Heart left ventricle (tissue), 16 donors: ENCODE measurements at regions not wholly inside any gene's neighbourhood (a gene's known extent, or its start where the extent isn't known, plus 50 kb on each side); places are given as distances from the start of the nearest gene placed in this dataset.
"Not testable (repeated sequence)": the region's sequence is repeated elsewhere in the genome, so short reads cannot be mapped to it uniquely, and the experiment has no call there.

Experiments
- ATAC-seq, 4 donors: fragments of 200-7000 bp; cut with Tn5 transposase; one replicate each; pipeline ENCODE4 v1.9.1; 2020 to 2022; ENCODE audit warnings: moderate library complexity in 4 of 4, mild to moderate bottlenecking in 3 of 4, moderate number of reproducible peaks in 1 of 4
- DNase-seq, 5 donors: peaks; one replicate each; pipeline ENCODE4 v3.0.0-alpha.2; 2020
- H3K27ac ChIP-seq, 12 donors: fragments of 200-600 bp; sonication (generic) in 4 of 12; one replicate each; pipeline versions ENCODE4 v1.5.0 to v1.8.0; 2016 to 2022; ENCODE audit warnings: mild to moderate bottlenecking in 2 of 12
- H3K27me3 ChIP-seq, 9 donors: fragments of 200-600 bp; sonication (generic) in 2 of 9; one replicate each; pipeline versions ENCODE4 v1.5.1 to v1.8.0; 2016 to 2022; ENCODE audit warnings: mild to moderate bottlenecking in 3 of 9
- H3K36me3 ChIP-seq, 9 donors: fragments of 200-600 bp; sonication (generic) in 2 of 9; one replicate each; pipeline versions ENCODE4 v1.5.0 to v1.8.0; 2018 to 2022; ENCODE audit warnings: mild to moderate bottlenecking in 2 of 9
- H3K4me1 ChIP-seq, 12 donors: fragments of 200-600 bp; sonication (generic) in 4 of 12; one replicate each; pipeline versions ENCODE4 v1.5.0 to v1.8.0; 2016 to 2022; ENCODE audit warnings: mild to moderate bottlenecking in 3 of 12
- H3K4me3 ChIP-seq, 12 donors: fragments of 200-600 bp; sonication (generic) in 4 of 12; one replicate each; pipeline versions ENCODE4 v1.5.0 to v1.8.0; 2017 to 2022; ENCODE audit warnings: mild to moderate bottlenecking in 9 of 12, moderate library complexity in 4 of 12
- H3K9me3 ChIP-seq, 12 donors: fragments of 200-600 bp; sonication (generic) in 4 of 12; one replicate each; pipeline versions ENCODE4 v1.5.0 to v1.8.0; 2016 to 2022; ENCODE audit warnings: mild to moderate bottlenecking in 1 of 12
- POLR2A ChIP-seq, 2 donors: fragments of 450-650 bp; IDR thresholded peaks; one replicate each; pipeline ENCODE4 v1.6.1; 2017; ENCODE audit warnings: antibody characterized with exemption in 2 of 2, mild to moderate bottlenecking in 2 of 2, moderate library complexity in 2 of 2
- WGBS, 4 donors: extraction: QIAGEN DNeasy Blood & Tissue Kit in 2 of 4; methylation state at CpG; one replicate each; pipeline versions ENCODE4 v1.1.5 to v1.1.7; 2013 to 2018; 5-methylcytosine and 5-hydroxymethylcytosine counted together
- intact Hi-C, 10 donors: fragments of 100-400 bp; cut with DNase I; formaldehyde crosslinking; loops; one replicate each; pipeline versions ENCODE4 v1.11.1 to v1.14.2; 2022
- TF ChIP-seq, protein P1 (sequence below), 12 donors: fragments of 200-600 bp; sonication (generic) in 4 of 12; IDR thresholded peaks; one replicate each; pipeline versions ENCODE4 v1.5.0 to v1.8.0; 2018 to 2022; ENCODE audit warnings: antibody characterized with exemption in 12 of 12, mild to moderate bottlenecking in 5 of 12
- donor health status: ischemic (EF 13 %, LVEDD 7.1; RV severe dilation, severe dysfunction).
- donor health status: healthy with polysubstance abuse.
- donor health status: DM: no; HTN: yes; CAD: no.
- donor health status: DM: no; HTN: no; CAD: no.
- donor health status: ischemic (EF 25% LVEDD 6.9; RV normal size, moderate dysfunction).
- donor health status: ischemic (EF 25% LVEDD 5.7; RV mildly dilated, moderate dysfunction).
- donor health status: healthy.
- donor health status: DM: yes; HTN: yes; CAD: no.
- donor health status: ischemic (EF 35%, LVEDD 5.7; RV mildly dilated, moderate dysfunction).
- donor health status: nonischemic (EF 11% LVEDD 7.7; RV severe dilation, severe dysfunction).
- donor health status: DM: yes; HTN: yes; CAD: no.
- donor health status: PGD.
- donor health status: ischemic (EF 29% LVEDD 5.4; RV normal size, mild dysfunction).
- donor health status: nonischemic (EF 23%, LVEDD 6.1; RV moderate dilation, normal function).

DNA sequence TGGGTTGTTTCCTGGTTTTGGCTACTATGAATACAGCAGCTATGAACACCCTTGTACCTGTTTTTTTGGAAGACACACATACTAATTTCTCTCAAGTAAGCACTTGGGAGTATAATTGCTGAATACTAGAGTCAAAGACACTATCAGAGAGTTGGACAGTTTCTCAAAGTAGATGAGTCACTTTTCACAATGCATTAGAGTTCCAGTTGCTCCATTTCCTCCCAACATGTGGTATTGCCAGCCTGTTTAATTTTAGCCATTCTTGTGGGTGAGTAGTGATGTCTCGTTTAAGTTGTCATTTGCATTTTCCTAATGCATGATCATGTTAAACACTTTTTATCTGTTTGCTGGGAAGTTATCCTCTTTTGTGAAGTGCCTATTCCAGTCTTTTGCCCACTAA is 81.6 kb upstream of the GDNF start:
- H3K36me3 ChIP-seq, result no peaks in the 10 kb centered on the region
- intact Hi-C loops, result no loop called here
- ATAC-seq, result no peak
- peaks cover 0 to 5% (median 0%) of the 10 kb centered on the region in 12 donors for H3K9me3 ChIP-seq
- no peak overlapping the region for H3K27ac ChIP-seq
- no peak overlapping the region for H3K4me3 ChIP-seq
- 72 to 80% (median 76%) methylated on average over 1 of the region's 1 CpG for WGBS, 4 donors
- H3K4me1 ChIP-seq, result peaks cover 0 to 10% (median 0%) of the 10 kb centered on the region in 12 donors
- DNase-seq, result no peak
- TF ChIP-seq POLR2A (IDR thresholded peaks at IDR 0.05), result no peak
- TF ChIP-seq, protein P1, sequence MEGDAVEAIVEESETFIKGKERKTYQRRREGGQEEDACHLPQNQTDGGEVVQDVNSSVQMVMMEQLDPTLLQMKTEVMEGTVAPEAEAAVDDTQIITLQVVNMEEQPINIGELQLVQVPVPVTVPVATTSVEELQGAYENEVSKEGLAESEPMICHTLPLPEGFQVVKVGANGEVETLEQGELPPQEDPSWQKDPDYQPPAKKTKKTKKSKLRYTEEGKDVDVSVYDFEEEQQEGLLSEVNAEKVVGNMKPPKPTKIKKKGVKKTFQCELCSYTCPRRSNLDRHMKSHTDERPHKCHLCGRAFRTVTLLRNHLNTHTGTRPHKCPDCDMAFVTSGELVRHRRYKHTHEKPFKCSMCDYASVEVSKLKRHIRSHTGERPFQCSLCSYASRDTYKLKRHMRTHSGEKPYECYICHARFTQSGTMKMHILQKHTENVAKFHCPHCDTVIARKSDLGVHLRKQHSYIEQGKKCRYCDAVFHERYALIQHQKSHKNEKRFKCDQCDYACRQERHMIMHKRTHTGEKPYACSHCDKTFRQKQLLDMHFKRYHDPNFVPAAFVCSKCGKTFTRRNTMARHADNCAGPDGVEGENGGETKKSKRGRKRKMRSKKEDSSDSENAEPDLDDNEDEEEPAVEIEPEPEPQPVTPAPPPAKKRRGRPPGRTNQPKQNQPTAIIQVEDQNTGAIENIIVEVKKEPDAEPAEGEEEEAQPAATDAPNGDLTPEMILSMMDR (IDR thresholded peaks at IDR 0.05), result no peak
- no peaks in the 10 kb centered on the region for H3K27me3 ChIP-seq

DNA sequence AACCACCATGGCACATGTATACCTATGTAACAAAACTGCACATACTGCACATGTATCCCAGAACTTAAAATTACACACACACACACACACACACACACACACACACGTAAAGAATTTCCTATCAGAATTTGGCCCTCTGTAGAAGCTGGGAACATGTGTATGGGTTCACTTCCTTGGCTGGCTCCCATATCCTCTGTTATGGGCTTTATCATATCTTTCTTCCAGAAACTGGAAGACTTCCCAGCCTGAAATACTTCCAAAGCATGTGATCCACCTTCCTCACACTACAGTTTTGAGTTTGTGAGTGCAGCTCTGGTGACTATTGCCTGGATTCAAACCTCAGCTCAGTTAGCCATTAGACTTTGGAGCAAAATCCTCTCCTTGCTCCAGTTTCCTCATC is 78.6 kb upstream of the GDNF start:
- Histone ChIP-seq H3K4me3 (no peak overlapping the region), H3K9me3 (peaks cover 0 to 5% (median 0%) of the 10 kb centered on the region in 12 donors), H3K27ac (peak overlapping the region in 1 of 12 donors; percentile 13), H3K27me3 (no peaks in the 10 kb centered on the region), H3K36me3 (no peaks in the 10 kb centered on the region), H3K4me1 (peaks cover 0 to 10% (median 0%) of the 10 kb centered on the region in 12 donors)
- peak; percentile 95 to 97 (median 97) for ATAC-seq
- TF ChIP-seq POLR2A (IDR thresholded peaks at IDR 0.05), result no peak
- TF ChIP-seq, protein P1 (IDR thresholded peaks at IDR 0.05), result no peak
- intact Hi-C loops, result no loop called here
- peak in 2 of 5 donors; percentile 57 to 58 for DNase-seq
- WGBS, 4 donors, result 3 to 25% (median 7%) methylated on average over 1 of the region's 1 CpG

DNA sequence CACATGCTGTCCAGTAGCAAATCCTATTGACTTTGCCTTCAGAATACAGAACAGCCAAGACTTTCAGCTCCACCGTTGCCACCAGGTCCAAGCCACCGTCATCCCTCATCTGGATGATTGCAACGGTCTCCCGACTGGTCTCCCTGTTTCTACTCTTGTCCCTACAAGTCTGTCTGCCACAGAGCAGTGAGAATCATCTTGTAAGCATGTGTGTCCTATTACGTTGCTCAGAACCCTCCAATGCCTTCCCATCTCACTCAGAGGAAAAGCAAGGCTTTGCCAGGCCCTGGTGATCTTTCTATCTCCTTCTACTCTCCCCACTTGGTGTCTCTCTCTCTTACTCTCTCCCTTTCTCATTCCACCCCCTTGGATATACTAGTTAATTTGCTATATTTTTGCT is 76.7 kb upstream of the GDNF start:
- intact Hi-C loops, result no loop called here
- TF ChIP-seq, protein P1 (IDR thresholded peaks at IDR 0.05), result no peak
- no peak for TF ChIP-seq POLR2A (IDR thresholded peaks at IDR 0.05)
- Histone ChIP-seq H3K27ac (no peak overlapping the region), H3K9me3 (peaks cover 0 to 3% (median 0%) of the 10 kb centered on the region in 12 donors), H3K36me3 (no peaks in the 10 kb centered on the region), H3K4me3 (no peak overlapping the region), H3K4me1 (peaks cover 0 to 10% (median 0%) of the 10 kb centered on the region in 12 donors), H3K27me3 (no peaks in the 10 kb centered on the region)
- ATAC-seq, result no peak
- no peak for DNase-seq
- WGBS, 4 donors, result 87 to 94% (median 91%) methylated on average over 5 of the region's 5 CpGs

DNA sequence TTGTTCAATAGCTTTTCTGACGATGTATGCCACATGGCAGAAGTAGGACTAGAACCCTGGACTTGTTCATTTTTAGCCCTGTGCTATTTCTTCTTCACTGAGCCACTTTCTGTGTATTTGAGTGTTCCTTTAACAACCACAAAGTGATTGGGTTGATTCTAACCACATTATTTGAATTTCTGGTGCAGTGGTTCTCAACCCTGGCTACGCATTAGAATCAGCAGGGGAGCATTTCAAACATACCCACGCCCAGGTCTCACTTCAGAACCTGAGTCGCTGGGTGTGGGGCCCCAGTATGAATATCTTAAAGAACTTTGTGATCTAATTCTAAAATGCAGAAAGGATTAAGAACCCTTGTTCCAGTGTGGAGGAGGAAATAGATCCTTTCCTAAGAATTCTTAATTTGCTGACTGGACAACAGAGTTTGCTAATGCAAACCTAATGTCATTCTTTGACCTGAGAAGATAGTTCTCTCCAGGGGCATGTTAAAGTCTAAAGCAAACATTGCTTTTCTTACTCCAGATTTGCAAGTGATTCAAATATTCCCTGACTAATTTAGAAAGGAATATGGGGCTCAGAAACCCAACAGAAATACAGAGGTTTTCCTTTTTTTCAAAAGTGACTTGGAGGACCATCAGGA is 75.4 kb upstream of the GDNF start:
- Histone ChIP-seq H3K9me3 (no peaks in the 10 kb centered on the region), H3K27ac (no peak overlapping the region), H3K4me1 (peaks cover 0 to 10% (median 0%) of the 10 kb centered on the region in 12 donors), H3K36me3 (no peaks in the 10 kb centered on the region), H3K4me3 (no peak overlapping the region), H3K27me3 (no peaks in the 10 kb centered on the region)
- intact Hi-C loops, result no loop called here
- DNase-seq, result no peak
- TF ChIP-seq, protein P1 (IDR thresholded peaks at IDR 0.05), result no peak
- no peak for TF ChIP-seq POLR2A (IDR thresholded peaks at IDR 0.05)
- WGBS, 4 donors, result 86 to 91% (median 89%) methylated on average over 4 of the region's 4 CpGs
- ATAC-seq, result no peak

DNA sequence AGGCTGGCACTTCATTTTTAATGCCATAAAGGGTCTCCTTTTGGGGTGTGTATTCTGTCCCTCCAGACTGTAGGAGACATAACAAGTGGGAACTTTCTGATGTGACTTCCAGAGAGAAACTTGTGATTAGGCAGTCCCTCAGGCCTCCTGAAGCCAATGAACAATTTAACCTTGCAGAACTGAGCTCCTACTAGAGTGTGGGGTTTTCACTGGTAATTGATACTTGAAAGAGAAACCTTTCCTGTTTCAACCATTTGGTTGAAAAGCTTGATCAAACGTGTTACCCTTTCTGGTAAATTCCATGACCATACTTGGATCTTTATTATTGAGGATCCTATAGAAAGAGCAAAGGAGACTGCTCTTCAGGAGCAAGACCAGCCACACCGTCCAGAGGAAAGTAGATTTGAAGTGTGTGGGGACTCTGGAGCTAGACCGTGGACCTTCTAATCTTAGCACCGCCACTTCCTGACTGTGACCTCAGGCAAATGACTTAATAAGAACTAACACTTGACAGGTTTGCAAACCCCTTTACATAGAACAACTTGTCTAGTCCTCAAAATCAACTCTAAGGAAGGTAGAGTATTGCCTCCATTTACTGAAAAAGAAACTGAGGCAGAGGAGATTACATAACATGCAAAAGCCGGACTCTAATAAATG is 69.9 kb upstream of the GDNF start:
- H3K36me3 ChIP-seq, H3K4me3 ChIP-seq, H3K27ac ChIP-seq, H3K27me3 ChIP-seq, H3K4me1 ChIP-seq, intact Hi-C loops, DNase-seq, H3K9me3 ChIP-seq, ATAC-seq: not testable (repeated sequence)
- 44 to 62% (median 54%) methylated on average over 4 to 5 of the region's 5 CpGs for WGBS, 4 donors
